Right lobe of liver (tissue), 4 donors: ENCODE measurements at regions not wholly inside any gene's neighbourhood (a gene's known extent, or its start where the extent isn't known, plus 50 kb on each side); places are given as distances from the start of the nearest gene placed in this dataset.
"Not testable (repeated sequence)": the region's sequence is repeated elsewhere in the genome, so short reads cannot be mapped to it uniquely, and the experiment has no call there.

Experiments
- CTCF ChIP-seq, 4 donors: fragments of 200-600 bp in 3 of 4; fragments of 450-650 bp in 1 of 4; IDR thresholded peaks; one replicate each; pipeline versions ENCODE4 v1.5.1 to v1.8.0; 2016 to 2022; ENCODE audit warnings: antibody characterized with exemption in 4 of 4, mild to moderate bottlenecking in 2 of 4
- POLR2A ChIP-seq: fragments of 450-650 bp; IDR thresholded peaks from one replicate; pipeline ENCODE4 v1.6.1; 2017; ENCODE audit warnings: antibody characterized with exemption, mild to moderate bottlenecking
- donor health status: DM: no; HTN: no; CAD: no.
- donor health status: DM: no; HTN: no; CAD: no.
- donor health status: DM: no; HTN: yes; CAD: no.

GRCh38 chr21:15128714-15129113 lies 63.9 kb upstream of the NRIP1 start:
- TF ChIP-seq CTCF (IDR thresholded peaks at IDR 0.05); POLR2A: not testable (repeated sequence)
